ENCODE measurements at regions not wholly inside any gene's neighbourhood (a gene's known extent, or its start where the extent isn't known, plus 50 kb on each side); places are given as distances from the start of the nearest gene placed in this dataset.

GRCh38 chr3:102089239-102089638 lies 239.9 kb downstream of the NFKBIZ start:
- TF ChIP-seq POLR2AphosphoS5 (IDR thresholded peaks at IDR 0.05; ENCODE audit: insufficient read depth in 1 of 2, low read depth in 1 of 2) (no peak), POLR2A (IDR thresholded peaks at IDR 0.05) (no peak)
- TF ChIP-seq, protein P1, sequence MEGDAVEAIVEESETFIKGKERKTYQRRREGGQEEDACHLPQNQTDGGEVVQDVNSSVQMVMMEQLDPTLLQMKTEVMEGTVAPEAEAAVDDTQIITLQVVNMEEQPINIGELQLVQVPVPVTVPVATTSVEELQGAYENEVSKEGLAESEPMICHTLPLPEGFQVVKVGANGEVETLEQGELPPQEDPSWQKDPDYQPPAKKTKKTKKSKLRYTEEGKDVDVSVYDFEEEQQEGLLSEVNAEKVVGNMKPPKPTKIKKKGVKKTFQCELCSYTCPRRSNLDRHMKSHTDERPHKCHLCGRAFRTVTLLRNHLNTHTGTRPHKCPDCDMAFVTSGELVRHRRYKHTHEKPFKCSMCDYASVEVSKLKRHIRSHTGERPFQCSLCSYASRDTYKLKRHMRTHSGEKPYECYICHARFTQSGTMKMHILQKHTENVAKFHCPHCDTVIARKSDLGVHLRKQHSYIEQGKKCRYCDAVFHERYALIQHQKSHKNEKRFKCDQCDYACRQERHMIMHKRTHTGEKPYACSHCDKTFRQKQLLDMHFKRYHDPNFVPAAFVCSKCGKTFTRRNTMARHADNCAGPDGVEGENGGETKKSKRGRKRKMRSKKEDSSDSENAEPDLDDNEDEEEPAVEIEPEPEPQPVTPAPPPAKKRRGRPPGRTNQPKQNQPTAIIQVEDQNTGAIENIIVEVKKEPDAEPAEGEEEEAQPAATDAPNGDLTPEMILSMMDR (IDR thresholded peaks at IDR 0.05): no peak
